Spinal cord (tissue), 9 donors: ENCODE measurements at regions not wholly inside any gene's neighbourhood (a gene's known extent, or its start where the extent isn't known, plus 50 kb on each side); places are given as distances from the start of the nearest gene placed in this dataset.

ENCODE experiments used
- DNase-seq, 6 donors: peaks; one replicate each; pipeline versions ENCODE4 v3.0.0 to v3.0.0-alpha.2; 2013 to 2015; ENCODE audit warnings: low spot score in 6 of 6, low read depth in 4 of 6
- H3K27ac ChIP-seq: one replicate; pipeline ENCODE4 v1.5.1; 2013; ENCODE audit warnings: low read depth, low read length, control low read depth
- H3K27me3 ChIP-seq: one replicate; pipeline ENCODE4 v1.6.1; 2013; ENCODE audit warnings: low read length; ENCODE audit not compliant: control insufficient read depth, insufficient read depth
- H3K36me3 ChIP-seq: one replicate; pipeline ENCODE4 v1.6.1; 2013; ENCODE audit warnings: low read length; ENCODE audit not compliant: control insufficient read depth, insufficient read depth
- H3K4me1 ChIP-seq: one replicate; pipeline ENCODE4 v1.6.1; 2013; ENCODE audit warnings: low read length; ENCODE audit not compliant: control insufficient read depth, insufficient read depth
- H3K4me3 ChIP-seq: one replicate; pipeline ENCODE4 v1.5.1; 2013; ENCODE audit warnings: low read depth, low read length, control low read depth
- H3K9me3 ChIP-seq: one replicate; pipeline ENCODE4 v1.6.1; 2013; ENCODE audit warnings: low read length; ENCODE audit not compliant: control insufficient read depth, insufficient read depth
- WGBS: methylation state at CpG from one replicate; pipeline ENCODE4 v1.1.5; 2013; ENCODE audit warnings: missing lambda C conversion rate; ENCODE audit not compliant: insufficient coverage; 5-methylcytosine and 5-hydroxymethylcytosine counted together
- donor health status: healthy.

GRCh38 chr6:47908271-47908670 is 126.4 kb downstream of the OPN5 start:
- Histone ChIP-seq H3K27me3 (no peaks in the 10 kb centered on the region), H3K4me3 (no peak overlapping the region), H3K36me3 (no peaks in the 10 kb centered on the region), H3K9me3 (no peaks in the 10 kb centered on the region), H3K4me1 (no peaks in the 10 kb centered on the region), H3K27ac (no peak overlapping the region)
- no peak for DNase-seq
- WGBS = no CpG with 5 or more reads among the region's 4 CpGs

- no peak overlapping the region for H3K27ac ChIP-seq
- H3K27me3 ChIP-seq = no peaks in the 10 kb centered on the region
- H3K36me3 ChIP-seq = no peaks in the 10 kb centered on the region
- H3K4me3 ChIP-seq = no peak overlapping the region
- DNase-seq = no peak
- no peaks in the 10 kb centered on the region for H3K9me3 ChIP-seq
- WGBS = 76% methylated on average over 2 of the region's 2 CpGs
- H3K4me1 ChIP-seq = no peaks in the 10 kb centered on the region
Observed at GRCh38 chr6:47905717-47906116, 123.9 kb downstream of the OPN5 start.

GRCh38 chr6:47897247-47897646 is 115.4 kb downstream of the OPN5 start:
- Histone ChIP-seq H3K9me3 (no peaks in the 10 kb centered on the region), H3K27me3 (no peaks in the 10 kb centered on the region), H3K36me3 (no peaks in the 10 kb centered on the region), H3K4me3 (no peak overlapping the region), H3K27ac (no peak overlapping the region), H3K4me1 (no peaks in the 10 kb centered on the region)
- peak in 2 of 6 donors; percentile 5 to 21 for DNase-seq
- 60% methylated on average over 1 of the region's 3 CpGs for WGBS

GRCh38 chr6:47890326-47890875 is 108.6 kb downstream of the OPN5 start:
- peak; percentile 12 to 74 (median 34) for DNase-seq
- Histone ChIP-seq H3K36me3 (no peaks in the 10 kb centered on the region), H3K27me3 (no peaks in the 10 kb centered on the region), H3K4me1 (peaks cover 3% of the 10 kb centered on the region), H3K9me3 (no peaks in the 10 kb centered on the region), H3K4me3 (no peak overlapping the region), H3K27ac (no peak overlapping the region)
- WGBS = 45% methylated on average over 5 of the region's 7 CpGs

- no peaks in the 10 kb centered on the region for H3K27me3 ChIP-seq
- 85% methylated on average over 4 of the region's 7 CpGs for WGBS
Observed at GRCh38 chr6:47879015-47879414, 97.2 kb downstream of the OPN5 start.

More at GRCh38 chr6:47879015-47879414, 97.2 kb downstream of the OPN5 start:
- Histone ChIP-seq H3K9me3 (no peaks in the 10 kb centered on the region), H3K27ac (no peak overlapping the region), H3K4me3 (no peak overlapping the region), H3K4me1 (no peaks in the 10 kb centered on the region), H3K36me3 (no peaks in the 10 kb centered on the region)
- DNase-seq = no peak
